Neural progenitor cell (in vitro differentiated cells): ENCODE measurements at regions not wholly inside any gene's neighbourhood (a gene's known extent, or its start where the extent isn't known, plus 50 kb on each side); places are given as distances from the start of the nearest gene placed in this dataset.

ENCODE experiments used
- EZH2phosphoT487 ChIP-seq: fragments of 200-600 bp; sonication (generic); IDR thresholded peaks from 2 replicates; pipeline ENCODE4 v1.6.1; 2017; ENCODE audit warnings: antibody characterized with exemption
- TF ChIP-seq, protein P1 (sequence below): fragments of 200-600 bp; sonication (generic); IDR thresholded peaks from 2 replicates; pipeline ENCODE4 v1.5.1; 2017; ENCODE audit warnings: antibody characterized with exemption, mild to moderate bottlenecking

DNA sequence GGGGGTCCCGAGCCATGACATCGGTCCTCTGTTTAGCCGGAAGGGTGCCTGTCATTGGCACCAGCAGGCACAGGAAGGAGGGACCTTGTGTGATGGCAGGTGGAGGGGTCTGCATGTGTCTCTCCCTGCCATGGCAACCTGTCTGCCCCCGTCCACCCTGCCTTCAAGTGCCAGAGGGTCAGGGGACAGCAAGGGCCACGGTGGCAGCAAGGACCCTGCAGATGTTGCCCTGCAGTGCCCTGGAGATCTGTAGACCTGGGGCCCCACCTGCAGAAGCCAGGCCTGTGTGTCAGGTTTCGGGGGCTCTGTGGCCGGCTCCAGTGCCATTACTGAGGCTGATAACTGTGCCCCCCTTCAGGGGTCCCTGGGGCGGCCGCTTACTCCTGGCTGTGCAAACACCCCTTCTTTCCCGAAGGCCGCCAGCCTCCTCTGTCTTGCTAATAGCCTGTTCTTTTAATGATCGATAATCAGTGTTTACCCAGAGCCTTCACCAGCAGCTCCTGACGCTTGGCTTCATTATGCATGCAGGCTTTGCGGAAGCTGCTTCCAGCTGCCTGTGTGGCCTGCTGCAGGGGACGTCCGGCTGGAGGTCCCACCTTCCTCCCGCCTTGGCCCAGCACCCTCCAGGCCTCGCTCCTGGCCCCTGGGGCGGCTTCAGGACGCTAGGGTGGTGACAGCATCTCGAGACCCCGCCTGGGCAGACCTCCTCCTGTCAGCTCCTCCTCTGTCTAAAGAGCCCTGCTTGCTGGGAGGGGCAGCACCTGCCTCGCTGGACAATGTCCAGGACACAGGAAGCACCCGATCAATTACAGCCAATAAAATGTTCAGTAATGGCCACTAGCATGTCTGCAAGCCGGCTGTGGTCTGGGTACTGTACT, 153.0 kb downstream of the KIF26A start:
- TF ChIP-seq, protein P1, sequence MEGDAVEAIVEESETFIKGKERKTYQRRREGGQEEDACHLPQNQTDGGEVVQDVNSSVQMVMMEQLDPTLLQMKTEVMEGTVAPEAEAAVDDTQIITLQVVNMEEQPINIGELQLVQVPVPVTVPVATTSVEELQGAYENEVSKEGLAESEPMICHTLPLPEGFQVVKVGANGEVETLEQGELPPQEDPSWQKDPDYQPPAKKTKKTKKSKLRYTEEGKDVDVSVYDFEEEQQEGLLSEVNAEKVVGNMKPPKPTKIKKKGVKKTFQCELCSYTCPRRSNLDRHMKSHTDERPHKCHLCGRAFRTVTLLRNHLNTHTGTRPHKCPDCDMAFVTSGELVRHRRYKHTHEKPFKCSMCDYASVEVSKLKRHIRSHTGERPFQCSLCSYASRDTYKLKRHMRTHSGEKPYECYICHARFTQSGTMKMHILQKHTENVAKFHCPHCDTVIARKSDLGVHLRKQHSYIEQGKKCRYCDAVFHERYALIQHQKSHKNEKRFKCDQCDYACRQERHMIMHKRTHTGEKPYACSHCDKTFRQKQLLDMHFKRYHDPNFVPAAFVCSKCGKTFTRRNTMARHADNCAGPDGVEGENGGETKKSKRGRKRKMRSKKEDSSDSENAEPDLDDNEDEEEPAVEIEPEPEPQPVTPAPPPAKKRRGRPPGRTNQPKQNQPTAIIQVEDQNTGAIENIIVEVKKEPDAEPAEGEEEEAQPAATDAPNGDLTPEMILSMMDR = no peak
- TF ChIP-seq EZH2phosphoT487 = no peak
